Non-pigmented ciliary epithelial cell (primary cell): ENCODE measurements at regions not wholly inside any gene's neighbourhood (a gene's known extent, or its start where the extent isn't known, plus 50 kb on each side); places are given as distances from the start of the nearest gene placed in this dataset.
"Not testable (repeated sequence)": the region's sequence is repeated elsewhere in the genome, so short reads cannot be mapped to it uniquely, and the experiment has no call there.

ENCODE experiments used
- DNase-seq: peaks from one replicate; pipeline ENCODE4 v3.0.0-alpha.2; 2010; ENCODE audit warnings: low read depth

DNA sequence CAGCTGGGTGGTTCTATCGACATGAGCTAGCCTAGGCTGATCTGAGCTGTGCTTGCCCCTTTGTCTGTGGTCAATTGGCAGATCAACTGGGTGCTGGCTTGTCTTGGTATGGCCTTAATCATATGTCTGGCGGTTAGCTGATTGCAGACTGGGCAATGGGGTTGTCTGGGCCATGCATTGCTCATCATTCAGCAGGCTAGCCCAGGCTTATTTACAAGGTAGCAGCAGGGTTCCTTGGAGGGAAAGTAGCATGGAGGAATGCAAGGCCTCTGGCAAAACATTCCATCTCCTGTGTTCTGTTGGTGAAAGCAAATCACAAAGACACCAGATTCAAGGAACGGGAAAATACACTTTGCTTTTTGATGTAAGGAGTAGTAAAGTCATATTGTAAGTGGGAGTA lies 84.0 kb upstream of the IVNS1ABP start:
- peak; percentile 83 for DNase-seq

GRCh38 chr1:185400052-185400451 lies 83.0 kb upstream of the IVNS1ABP start:
- DNase-seq, result peak; percentile 54

GRCh38 chr1:185398599-185398998 lies 81.6 kb upstream of the IVNS1ABP start:
- DNase-seq, result no peak

DNA sequence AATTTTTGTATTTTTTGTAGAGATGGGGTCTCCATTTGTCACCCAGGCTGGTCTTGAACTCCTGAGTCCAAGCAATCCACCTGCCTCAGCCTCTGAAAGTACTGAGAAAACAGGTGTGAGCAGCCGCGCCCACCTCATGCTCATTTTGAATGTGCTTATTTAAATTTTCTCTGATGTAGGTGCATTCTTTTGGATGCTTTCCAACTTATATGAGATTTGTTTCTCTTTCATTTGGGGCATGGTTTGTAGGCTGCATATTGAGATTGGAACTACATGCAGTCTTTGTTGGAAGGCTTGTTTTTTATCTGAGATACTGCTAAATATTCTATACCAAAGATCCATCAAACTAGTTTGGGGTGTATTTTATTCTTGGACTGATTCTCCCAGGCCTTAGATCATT lies 81.0 kb upstream of the IVNS1ABP start:
- DNase-seq, result no peak

DNA sequence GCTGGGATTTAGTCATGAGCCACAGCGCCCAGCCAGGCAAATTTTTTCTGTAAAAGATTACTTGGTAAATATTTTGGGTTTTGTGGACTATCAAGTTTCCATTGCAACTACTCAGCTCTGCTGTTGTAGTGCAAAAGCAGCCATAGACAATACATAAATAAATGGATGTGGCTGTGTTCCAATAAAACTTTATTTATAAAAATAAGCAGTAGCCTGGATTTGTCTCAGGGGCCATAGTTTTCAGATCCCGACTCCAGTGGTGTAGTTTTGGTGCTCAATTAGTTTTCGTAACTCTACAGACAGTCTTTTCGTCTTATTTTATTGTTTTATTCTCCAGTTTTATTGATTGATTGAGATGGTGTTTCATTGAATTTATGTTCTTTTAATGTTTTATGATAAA lies 80.1 kb upstream of the IVNS1ABP start:
- DNase-seq, result no peak

- DNase-seq, result no peak
Measured at GRCh38 chr1:185396126-185396525, 79.1 kb upstream of the IVNS1ABP start.

DNA sequence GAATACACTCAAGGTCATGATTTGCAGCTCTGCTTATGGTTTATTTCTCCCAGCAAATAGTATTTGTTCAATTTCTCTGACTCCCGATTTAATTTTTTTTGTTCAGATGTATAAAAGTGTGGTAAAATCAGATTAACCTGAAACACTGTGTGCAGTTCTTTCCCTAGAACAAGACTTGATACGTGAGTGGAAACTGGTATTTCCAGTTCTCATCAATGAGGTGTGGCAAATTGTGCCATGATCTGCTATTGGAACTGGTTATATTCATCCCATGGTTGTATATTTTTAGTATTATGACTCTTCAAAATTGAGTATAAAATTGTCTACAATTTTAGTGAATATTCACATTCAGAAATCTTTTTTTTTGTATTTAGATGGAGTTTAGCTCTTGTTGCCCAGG lies 76.8 kb upstream of the IVNS1ABP start:
- no peak for DNase-seq

DNA sequence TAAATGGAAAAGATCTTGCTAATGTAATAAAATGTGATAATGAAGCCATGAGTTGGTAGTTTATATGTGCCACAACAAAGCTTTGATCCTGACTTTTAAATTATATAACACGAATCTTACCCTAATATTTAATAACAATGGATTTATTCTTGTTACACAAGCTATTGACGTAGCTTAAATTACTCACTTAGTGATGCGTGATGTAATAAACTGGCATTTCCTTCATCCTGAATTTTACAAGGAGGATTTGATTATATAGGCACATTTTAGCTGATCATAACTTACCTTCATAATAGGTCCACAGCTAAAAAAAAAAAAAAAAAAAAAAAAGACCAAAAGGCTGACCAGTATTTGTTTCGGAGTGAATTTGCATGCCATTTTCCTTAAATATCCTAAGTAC lies 76.2 kb upstream of the IVNS1ABP start:
- no peak for DNase-seq

DNA sequence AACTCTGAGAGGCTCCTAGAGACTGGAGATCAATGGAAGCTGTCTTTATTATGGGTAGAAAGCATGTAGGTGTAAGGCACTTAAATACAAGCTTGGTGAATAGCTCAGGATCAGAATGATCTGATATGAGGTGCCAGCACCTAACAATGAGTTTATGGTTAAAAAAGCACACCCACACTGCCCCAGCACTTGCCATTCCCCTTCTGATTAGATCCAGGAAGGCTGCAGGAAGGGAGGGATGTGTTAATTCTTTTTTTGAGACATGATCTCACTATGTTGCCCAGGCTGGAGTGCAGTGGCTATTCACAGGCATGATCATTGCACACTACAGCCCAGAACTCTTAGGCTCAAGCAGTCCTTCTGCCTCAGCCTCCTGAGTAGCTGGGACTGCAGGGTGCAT lies 71.8 kb upstream of the IVNS1ABP start:
- DNase-seq, result no peak

DNA sequence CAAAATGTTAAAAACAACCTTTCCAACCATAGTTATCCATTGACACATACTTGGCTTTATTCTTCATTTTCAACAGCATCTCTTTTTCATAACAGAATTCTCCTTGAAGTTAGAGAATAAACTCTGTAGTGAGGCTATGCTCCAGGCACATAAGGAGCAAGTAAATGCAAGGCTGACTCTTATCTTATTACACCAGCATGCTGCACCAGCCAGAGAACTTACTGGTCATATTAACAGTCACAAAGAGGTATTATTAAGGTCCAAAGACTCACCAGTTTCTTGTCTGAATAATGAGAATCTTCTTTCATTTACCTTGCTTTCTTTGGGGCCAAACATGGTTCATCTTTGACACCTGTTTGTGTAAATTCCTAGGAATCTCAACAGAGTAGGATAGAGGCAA lies 71.3 kb upstream of the IVNS1ABP start:
- no peak for DNase-seq

DNA sequence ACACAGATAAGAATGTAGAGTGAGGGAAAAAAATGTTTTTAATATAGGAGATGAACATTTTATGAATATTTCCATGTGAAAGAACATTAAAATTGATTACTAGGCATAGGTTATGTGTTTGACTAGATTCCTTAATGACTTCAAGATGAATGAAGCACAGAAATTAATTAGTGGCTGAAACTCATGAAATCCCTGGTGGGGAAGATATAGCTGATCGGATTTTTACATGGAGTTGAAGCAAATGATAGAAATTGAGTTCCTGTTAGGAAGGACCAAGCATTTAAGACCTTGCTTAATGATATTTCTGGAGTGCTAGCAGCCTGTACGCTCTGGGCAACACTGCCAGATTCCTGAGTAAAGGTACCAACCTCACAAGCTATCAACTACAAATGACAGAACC lies 68.9 kb upstream of the IVNS1ABP start:
- no peak for DNase-seq

DNA sequence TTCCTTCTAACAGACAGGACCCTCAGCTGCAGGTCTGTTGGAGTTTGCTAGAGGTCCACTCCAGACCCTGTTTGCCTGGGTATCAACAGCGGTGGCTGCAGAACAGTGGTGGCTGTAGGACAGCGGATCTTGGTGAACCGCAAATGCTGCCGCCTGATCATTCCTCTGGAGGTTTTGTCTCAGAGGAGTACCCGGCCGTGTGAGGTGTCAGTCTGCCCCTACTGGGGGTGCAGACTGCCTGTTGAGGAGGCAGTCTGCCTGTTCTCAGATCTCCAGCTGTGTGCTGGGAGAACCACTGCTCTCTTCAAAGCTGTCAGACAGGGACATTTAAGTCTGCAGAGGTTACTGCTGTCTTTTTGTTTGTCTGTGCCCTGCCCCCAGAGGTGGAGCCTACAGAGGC lies 66.8 kb upstream of the IVNS1ABP start:
- DNase-seq, result not testable (repeated sequence)

DNA sequence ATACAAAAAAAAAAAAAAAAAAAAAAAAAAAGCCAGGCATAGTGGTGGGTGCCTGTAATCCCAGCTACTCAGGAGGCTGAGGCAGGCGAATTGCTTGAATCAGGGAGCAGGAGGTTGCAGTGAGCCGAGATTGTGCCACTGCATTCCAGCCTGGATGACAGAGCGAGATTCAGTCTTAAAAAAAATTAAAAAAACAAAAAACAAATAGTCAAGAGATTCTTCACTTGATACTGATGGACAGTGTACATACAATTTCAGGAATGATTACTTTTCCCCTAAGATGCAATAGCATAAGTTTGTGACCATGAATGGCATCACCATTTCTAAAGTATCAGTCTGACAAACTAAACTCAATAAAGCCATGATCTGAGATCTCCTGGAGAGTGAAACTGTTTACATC lies 60.8 kb upstream of the IVNS1ABP start:
- DNase-seq, result no peak

DNA sequence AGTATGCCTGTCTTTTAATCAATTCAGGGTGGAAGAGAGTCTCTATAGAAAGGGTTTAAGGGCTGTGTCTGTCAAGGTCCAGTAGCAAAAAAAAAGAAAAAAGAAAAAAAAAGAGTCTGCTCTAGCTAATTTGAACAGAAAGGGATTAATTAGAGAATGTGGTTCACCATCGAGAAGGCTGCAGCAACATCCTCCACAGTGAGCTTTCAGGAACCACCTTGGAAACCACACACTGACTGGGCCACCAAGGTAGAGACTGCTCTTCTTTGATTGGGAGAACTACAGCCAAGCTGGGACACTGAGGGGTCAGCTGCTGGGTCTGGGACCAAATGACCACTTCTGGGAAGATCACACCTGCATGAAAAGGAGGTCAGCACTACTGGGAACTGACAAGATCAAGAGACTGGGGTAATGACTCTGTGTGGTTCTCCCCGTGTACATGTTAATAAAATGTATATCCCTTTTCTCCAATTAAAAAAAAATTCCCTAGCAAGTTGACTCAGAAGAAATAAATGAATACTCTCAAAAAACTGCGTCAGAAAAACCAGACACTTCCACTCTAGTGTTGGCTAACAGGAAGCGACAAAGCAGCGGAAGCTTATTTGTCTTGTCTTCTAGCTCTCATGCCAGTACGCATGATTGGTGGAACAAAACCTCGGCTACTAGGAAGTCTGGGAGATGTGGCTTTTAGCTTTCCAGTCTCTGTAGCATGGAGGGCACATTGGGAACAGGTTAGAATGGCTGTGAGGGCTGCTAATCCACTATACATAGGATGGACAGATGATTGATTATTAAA lies 60.0 kb upstream of the IVNS1ABP start:
- no peak for DNase-seq

GRCh38 chr1:185376288-185376687 lies 59.2 kb upstream of the IVNS1ABP start:
- DNase-seq, result no peak

DNA sequence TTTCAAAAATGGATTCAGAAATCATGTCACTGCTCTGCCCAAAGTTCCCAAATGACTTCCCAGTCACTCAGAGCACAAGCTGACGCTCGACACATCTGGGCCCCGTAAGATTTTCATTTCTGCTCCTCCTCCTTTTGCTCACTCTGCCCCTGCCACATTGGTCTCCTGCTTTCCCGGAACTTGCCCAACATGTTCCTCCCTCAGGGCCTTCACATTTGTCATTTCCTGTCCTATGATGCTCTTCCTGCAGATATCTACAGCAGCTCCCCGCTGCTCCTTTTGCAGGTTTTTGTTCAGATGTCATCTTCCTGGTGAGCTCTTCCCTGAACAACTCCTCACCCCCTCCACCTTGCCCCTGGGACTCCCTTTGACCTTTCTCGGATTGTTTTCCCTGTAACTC lies 58.5 kb upstream of the IVNS1ABP start:
- no peak for DNase-seq

DNA sequence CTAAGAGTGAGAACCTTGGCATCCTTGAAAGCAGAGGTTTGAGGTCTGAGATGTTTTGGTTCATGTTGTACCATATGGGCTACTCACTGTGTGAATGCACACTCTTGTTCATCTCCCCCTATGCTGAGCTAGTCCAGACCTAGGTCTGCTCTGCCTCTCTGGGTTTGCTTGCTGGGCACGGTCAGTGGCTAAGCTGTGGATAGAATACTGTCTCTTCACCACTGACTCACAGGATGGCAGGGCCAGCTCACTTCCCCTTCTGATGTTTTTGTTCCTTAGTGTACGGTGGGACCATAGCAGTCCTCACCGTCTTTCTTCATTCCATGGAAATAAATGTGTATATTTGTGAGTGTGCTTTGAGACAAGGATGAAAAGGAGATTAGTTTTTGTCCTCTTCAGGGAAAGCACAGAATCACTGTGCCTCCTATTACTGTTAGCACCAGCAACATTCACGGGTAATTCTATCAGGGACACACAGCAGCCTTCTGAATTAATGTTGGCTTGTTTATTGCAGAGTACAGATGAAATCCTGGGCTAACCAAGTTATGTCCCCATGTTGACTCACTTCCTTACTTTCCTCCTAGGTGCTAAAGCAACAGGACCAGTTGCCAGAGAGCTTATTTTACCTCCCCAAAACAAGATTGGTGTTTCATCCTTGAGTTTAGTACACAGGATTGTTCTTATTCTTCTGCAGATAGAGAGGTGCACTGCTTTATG lies 56.9 kb upstream of the IVNS1ABP start:
- DNase-seq, result no peak

- DNase-seq, result no peak
Measured at GRCh38 chr1:185369786-185370185, 52.7 kb upstream of the IVNS1ABP start.

DNA sequence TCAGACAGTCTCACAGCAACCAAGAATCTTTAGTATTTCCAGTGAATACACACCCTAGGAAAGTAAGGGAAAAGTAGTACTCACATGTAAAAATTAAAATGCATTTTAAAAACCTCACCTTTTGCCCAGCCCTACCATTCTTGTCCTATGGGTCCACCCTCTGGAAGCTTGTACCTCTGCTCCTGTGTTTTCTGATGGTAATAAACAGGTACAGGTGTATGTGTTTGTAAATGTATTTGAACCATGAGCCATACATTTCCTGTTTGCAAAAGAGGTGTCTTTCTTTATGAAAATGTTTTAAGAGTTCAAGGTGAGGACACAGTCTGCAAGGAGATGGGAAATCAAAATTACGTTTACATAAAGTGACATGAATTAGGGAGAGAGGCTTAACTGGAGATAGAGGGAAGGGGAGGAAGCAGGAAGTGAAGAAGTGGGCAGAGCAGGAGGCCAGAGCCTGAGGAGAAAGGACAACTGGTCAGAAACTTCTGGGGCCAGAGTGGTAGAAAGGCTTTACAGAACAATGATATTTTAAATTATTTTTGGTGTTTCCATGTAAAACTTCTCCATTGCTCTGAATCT lies 52.0 kb upstream of the IVNS1ABP start:
- no peak for DNase-seq

DNA sequence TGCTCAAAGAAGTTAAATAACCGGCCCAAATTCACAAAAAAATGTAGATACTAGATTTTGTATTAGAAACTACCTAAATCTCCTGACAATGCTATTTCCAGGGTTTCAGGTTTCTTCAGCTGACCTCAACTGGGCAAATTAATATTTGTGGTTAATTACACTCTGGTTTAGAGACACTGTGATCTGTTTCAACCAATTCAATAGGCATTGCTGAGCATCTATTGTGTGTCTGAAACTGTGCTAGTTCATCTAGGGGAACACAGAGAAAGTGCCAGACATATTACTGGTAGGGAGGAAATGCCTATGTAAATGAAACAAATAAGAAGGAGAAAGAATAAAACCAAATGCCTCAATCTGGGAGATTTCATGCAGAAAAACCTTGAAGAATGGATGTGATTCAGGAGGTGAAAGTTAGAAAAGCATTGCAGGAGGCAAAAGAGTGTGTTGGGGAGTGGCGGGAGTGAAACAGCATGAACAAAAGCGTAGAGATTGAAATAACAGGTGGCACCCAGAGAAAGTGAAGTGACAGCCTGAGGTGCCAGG lies 51.3 kb upstream of the IVNS1ABP start:
- DNase-seq, result no peak

DNA sequence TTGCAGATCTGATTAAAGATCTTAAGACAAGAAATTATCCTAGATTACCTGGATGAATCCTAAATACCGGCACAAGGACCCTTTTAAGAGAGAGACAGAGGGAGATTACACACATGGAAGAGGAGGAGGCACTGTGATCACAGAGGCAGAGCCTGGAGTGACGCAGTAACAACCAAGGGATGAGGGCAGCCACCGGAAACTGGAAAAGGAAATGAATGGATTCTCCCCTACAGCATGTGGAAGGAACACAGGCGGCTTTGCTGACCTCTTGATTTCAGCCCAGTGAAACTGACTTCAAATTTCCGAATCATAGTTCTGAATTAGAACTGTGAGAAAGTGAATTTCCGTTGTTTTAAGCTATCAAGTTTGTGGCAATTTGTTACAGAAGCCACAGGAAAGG lies 50.2 kb upstream of the IVNS1ABP start:
- DNase-seq, result no peak
